Aorta (tissue), 5 donors: ENCODE measurements at regions not wholly inside any gene's neighbourhood (a gene's known extent, or its start where the extent isn't known, plus 50 kb on each side); places are given as distances from the start of the nearest gene placed in this dataset.

Source experiments
- ATAC-seq: fragments of 200-7000 bp; cut with Tn5 transposase; one replicate; pipeline ENCODE4 v1.9.1; 2022; ENCODE audit warnings: moderate library complexity; ENCODE audit not compliant: low FRiP score
- DNase-seq, 2 donors: peaks; one replicate each; pipeline ENCODE4 v3.0.0-alpha.2; 2020
- H3K27ac ChIP-seq, 2 donors: one replicate each; pipeline ENCODE4 v1.5.1; 2013; ENCODE audit warnings: low read length in 2 of 2, mild to moderate bottlenecking in 2 of 2, moderate library complexity in 2 of 2, control low read depth in 1 of 2, inconsistent platforms in 1 of 2, low read depth in 1 of 2
- H3K27me3 ChIP-seq, 2 donors: one replicate each; pipeline ENCODE4 v1.6.1; 2013; ENCODE audit warnings: control low read depth in 1 of 2, low read length in 1 of 2, mild to moderate bottlenecking in 1 of 2, moderate library complexity in 1 of 2; ENCODE audit not compliant: insufficient read depth in 2 of 2, control insufficient read depth in 1 of 2
- H3K36me3 ChIP-seq, 2 donors: one replicate each; pipeline ENCODE4 v1.6.1; 2013; ENCODE audit warnings: control low read depth in 1 of 2, low read length in 1 of 2, mild to moderate bottlenecking in 1 of 2; ENCODE audit not compliant: insufficient read depth in 2 of 2, control insufficient read depth in 1 of 2
- H3K4me1 ChIP-seq, 2 donors: one replicate each; pipeline ENCODE4 v1.6.1; 2013; ENCODE audit warnings: low read length in 2 of 2, control low read depth in 1 of 2, mild to moderate bottlenecking in 1 of 2, moderate library complexity in 1 of 2; ENCODE audit not compliant: insufficient read depth in 2 of 2, control insufficient read depth in 1 of 2
- H3K4me3 ChIP-seq, 2 donors: one replicate each; pipeline ENCODE4 v1.5.1; 2013; ENCODE audit warnings: low read length in 2 of 2, control low read depth in 1 of 2, mild to moderate bottlenecking in 1 of 2
- H3K9me3 ChIP-seq: one replicate; pipeline ENCODE4 v1.6.1; 2013; ENCODE audit warnings: mild to moderate bottlenecking, low read length; ENCODE audit not compliant: control insufficient read depth
- WGBS, 2 donors: extraction: QIAGEN DNeasy Blood & Tissue Kit; methylation state at CpG; one replicate each; pipeline ENCODE4 v1.1.7; 2013; 5-methylcytosine and 5-hydroxymethylcytosine counted together
- intact Hi-C, 2 donors: fragments of 100-400 bp; cut with DNase I; formaldehyde crosslinking; loops; one replicate each; pipeline versions ENCODE4 v1.14.2 to v1.15.0; 2022
- donor health status: healthy with polysubstance abuse.
- donor health status: Bipolar disorder and iron deficiency.
- donor health status: DM: no; HTN: no; CAD: no.
- donor health status: DM: no; HTN: no; CAD: no.
- donor health status: DM: yes; HTN: yes; CAD: no.

- Histone ChIP-seq H3K27ac (no peak overlapping the region), H3K27me3 (no peaks in the 10 kb centered on the region), H3K9me3 (no peaks in the 10 kb centered on the region), H3K36me3 (no peaks in the 10 kb centered on the region), H3K4me1 (no peaks in the 10 kb centered on the region), H3K4me3 (no peak overlapping the region)
- DNase-seq (no peak), ATAC-seq (no peak)
- intact Hi-C loops: no loop called here
Observed at GRCh38 chr10:105503714-105504113, 862.6 kb downstream of the SORCS3 start.

GRCh38 chr10:105502058-105502457 is 861.0 kb downstream of the SORCS3 start:
- no peaks in the 10 kb centered on the region for H3K9me3 ChIP-seq
- DNase-seq (no peak), ATAC-seq (no peak)
- no peak overlapping the region for H3K27ac ChIP-seq
- H3K4me3 ChIP-seq: no peak overlapping the region
- H3K27me3 ChIP-seq: no peaks in the 10 kb centered on the region
- H3K36me3 ChIP-seq: no peaks in the 10 kb centered on the region
- no peaks in the 10 kb centered on the region for H3K4me1 ChIP-seq
- WGBS, 2 donors: 37 to 45% methylated on average over 3 of the region's 3 CpGs
- intact Hi-C loops: no loop called here

GRCh38 chr10:105494944-105495343 is 853.9 kb downstream of the SORCS3 start:
- intact Hi-C loops: no loop called here
- DNase-seq (no peak), ATAC-seq (no peak)
- Histone ChIP-seq H3K9me3 (no peaks in the 10 kb centered on the region), H3K4me1 (no peaks in the 10 kb centered on the region), H3K36me3 (no peaks in the 10 kb centered on the region), H3K4me3 (no peak overlapping the region), H3K27ac (no peak overlapping the region), H3K27me3 (no peaks in the 10 kb centered on the region)
- 85 to 86% methylated on average over 4 of the region's 4 CpGs for WGBS, 2 donors

GRCh38 chr10:105494303-105494702 is 853.2 kb downstream of the SORCS3 start:
- Histone ChIP-seq H3K9me3 (no peaks in the 10 kb centered on the region), H3K27me3 (no peaks in the 10 kb centered on the region), H3K27ac (no peak overlapping the region), H3K36me3 (no peaks in the 10 kb centered on the region), H3K4me1 (no peaks in the 10 kb centered on the region), H3K4me3 (no peak overlapping the region)
- 60 to 67% methylated on average over 2 of the region's 2 CpGs for WGBS, 2 donors
- DNase-seq (no peak), ATAC-seq (no peak)
- intact Hi-C loops: no loop called here

- Histone ChIP-seq H3K27ac (no peak overlapping the region), H3K4me1 (no peaks in the 10 kb centered on the region), H3K4me3 (no peak overlapping the region), H3K9me3 (no peaks in the 10 kb centered on the region), H3K27me3 (no peaks in the 10 kb centered on the region), H3K36me3 (no peaks in the 10 kb centered on the region)
- 12 to 16% methylated on average over 4 of the region's 4 CpGs for WGBS, 2 donors
- DNase-seq: no peak
- intact Hi-C loops: no loop called here
- no peak for ATAC-seq
Observed at GRCh38 chr10:105473170-105473569, 832.1 kb downstream of the SORCS3 start.

- Histone ChIP-seq H3K4me1 (no peaks in the 10 kb centered on the region), H3K27ac (no peak overlapping the region), H3K9me3 (no peaks in the 10 kb centered on the region), H3K36me3 (no peaks in the 10 kb centered on the region), H3K4me3 (no peak overlapping the region), H3K27me3 (no peaks in the 10 kb centered on the region)
- WGBS, 2 donors: 24 to 27% methylated on average over 1 of the region's 1 CpG
- DNase-seq: no peak
- ATAC-seq: no peak
- intact Hi-C loops: no loop called here
Observed at GRCh38 chr10:105468759-105469158, 827.7 kb downstream of the SORCS3 start.

- no peaks in the 10 kb centered on the region for H3K36me3 ChIP-seq
- intact Hi-C loops: no loop called here
- WGBS, 2 donors: 74 to 89% methylated on average over 1 of the region's 1 CpG
- H3K4me1 ChIP-seq: no peaks in the 10 kb centered on the region
- H3K9me3 ChIP-seq: peaks cover 2% of the 10 kb centered on the region
- H3K4me3 ChIP-seq: no peak overlapping the region
- H3K27me3 ChIP-seq: no peaks in the 10 kb centered on the region
- DNase-seq (no peak), ATAC-seq (no peak)
- H3K27ac ChIP-seq: no peak overlapping the region
Observed at GRCh38 chr10:105466521-105466920, 825.4 kb downstream of the SORCS3 start.

GRCh38 chr10:105434970-105435369 is 793.9 kb downstream of the SORCS3 start:
- 64 to 93% methylated on average over 1 of the region's 1 CpG for WGBS, 2 donors
- no peaks in the 10 kb centered on the region for H3K9me3 ChIP-seq
- H3K4me3 ChIP-seq: no peak overlapping the region
- no peaks in the 10 kb centered on the region for H3K4me1 ChIP-seq
- H3K27me3 ChIP-seq: no peaks in the 10 kb centered on the region
- no peak for DNase-seq
- H3K36me3 ChIP-seq: no peaks in the 10 kb centered on the region
- H3K27ac ChIP-seq: no peak overlapping the region
- intact Hi-C loops: no loop called here
- no peak for ATAC-seq

GRCh38 chr10:105413997-105414396 is 772.9 kb downstream of the SORCS3 start:
- H3K27me3 ChIP-seq: no peaks in the 10 kb centered on the region
- 78 to 80% methylated on average over 4 of the region's 4 CpGs for WGBS, 2 donors
- H3K4me1 ChIP-seq: no peaks in the 10 kb centered on the region
- H3K9me3 ChIP-seq: peaks cover 1% of the 10 kb centered on the region
- no peaks in the 10 kb centered on the region for H3K36me3 ChIP-seq
- no peak overlapping the region for H3K27ac ChIP-seq
- H3K4me3 ChIP-seq: no peak overlapping the region
- intact Hi-C loops: no loop called here
- ATAC-seq: no peak
- DNase-seq: no peak
